ENCODE measurements at regions not wholly inside any gene's neighbourhood (a gene's known extent, or its start where the extent isn't known, plus 50 kb on each side); places are given as distances from the start of the nearest gene placed in this dataset.
"Not testable (repeated sequence)": the region's sequence is repeated elsewhere in the genome, so short reads cannot be mapped to it uniquely, and the experiment has no call there.

DNA sequence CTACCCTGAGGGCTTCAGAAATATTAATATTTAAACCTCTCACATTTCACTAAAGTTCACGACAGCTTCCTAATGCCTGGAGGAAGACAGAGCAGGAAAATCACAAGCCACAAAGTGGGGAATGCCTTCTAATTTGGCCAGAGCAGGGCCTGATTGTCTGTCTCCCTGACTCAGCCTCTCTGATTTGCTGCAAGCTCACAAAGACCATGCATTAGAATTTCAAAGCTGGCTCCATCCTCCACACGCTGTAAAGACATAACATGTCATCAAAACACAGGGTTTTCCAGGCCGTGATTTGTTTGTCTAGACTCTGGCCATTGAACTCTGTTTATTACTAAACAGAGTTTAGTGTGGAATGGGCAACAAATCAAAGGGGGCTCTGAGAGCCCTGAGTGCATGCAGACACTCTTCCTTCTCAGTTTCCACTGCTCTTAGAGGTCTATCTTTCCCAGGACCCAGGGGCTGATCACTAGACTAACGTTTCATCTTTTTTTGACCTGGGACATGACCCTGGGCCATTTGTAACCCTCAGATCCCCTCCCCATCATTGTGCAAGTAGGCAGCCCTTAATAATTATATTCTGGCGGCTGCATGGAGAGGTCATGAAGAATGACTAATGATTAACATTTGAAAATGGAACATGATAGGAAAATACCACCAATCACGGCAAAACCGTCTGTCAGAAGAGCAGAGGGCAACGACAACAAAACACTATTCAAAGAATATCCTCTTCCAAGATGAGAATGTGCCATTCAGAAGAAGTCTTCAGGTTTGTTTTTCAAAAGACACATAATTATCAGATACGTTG is 140.2 kb downstream of the ENC1 start:
- DNase-seq (ENCODE audit: low read depth in 2 of 2, low spot score in 1 of 2), result no peak

DNA sequence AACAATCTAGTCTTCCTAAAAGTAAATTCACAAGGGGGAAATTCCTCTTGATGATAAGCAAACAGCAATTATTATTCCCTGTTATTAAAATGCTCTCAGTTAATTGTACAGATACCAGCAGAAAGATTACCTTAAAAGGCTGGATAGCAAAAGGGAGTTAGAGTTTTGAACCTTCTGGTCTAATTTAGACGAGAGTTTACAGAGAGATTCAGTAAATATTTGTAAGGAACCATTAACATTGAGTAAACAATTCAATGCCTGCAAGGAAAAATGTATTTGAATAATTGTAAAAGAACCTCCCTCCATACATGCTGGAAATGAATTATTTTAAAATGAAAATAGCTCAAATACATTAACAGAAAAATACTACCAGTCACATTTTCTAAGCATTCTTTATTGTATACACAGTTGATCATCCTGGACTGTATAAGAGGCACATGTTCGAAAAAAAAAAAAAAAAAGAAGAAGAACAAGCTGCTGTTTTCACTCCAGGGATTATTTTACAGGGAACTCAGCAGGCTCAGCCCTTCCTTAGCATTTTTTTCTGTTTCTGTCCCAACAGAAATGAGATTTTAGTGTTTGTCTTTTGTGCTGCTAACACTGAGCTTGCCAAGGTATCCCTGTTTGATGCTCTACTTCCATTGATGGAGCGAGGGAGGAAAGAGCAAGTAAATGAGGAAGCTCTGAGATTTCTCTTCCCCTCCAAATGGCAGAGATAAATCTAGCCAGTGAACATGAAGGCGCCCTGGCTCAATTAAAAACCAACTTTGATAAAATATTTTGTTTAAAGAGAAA is 141.1 kb downstream of the ENC1 start:
- DNase-seq (ENCODE audit: low read depth in 2 of 2, low spot score in 1 of 2), result no peak

- no peak for DNase-seq (ENCODE audit: low read depth in 2 of 2, low spot score in 1 of 2)
These were observed 142.8 kb downstream of the ENC1 start for GRCh38 chr5:74497706-74498105.

DNA sequence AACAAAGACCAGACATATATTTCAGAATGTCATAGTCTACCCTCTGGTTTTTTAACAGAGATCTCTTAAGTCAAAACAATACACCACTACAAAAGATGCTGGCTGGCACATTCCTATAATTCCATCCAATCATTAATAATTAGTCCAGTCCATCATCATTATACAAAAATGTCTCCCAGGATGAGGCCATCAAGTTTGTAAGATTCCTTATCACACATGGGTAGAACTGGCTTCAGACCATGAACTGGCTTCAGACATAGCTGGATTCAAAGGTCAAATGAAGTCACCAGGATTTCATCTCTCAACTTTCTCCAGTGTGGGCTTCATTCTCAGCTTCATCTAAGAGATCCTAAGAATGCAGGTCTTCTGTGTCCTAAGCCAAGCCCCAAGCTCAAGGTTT is 147.1 kb downstream of the ENC1 start:
- no peak for DNase-seq (ENCODE audit: low read depth in 2 of 2, low spot score in 1 of 2)

GRCh38 chr5:74492230-74492629 is 148.3 kb downstream of the ENC1 start:
- no peak for DNase-seq (ENCODE audit: low read depth in 2 of 2, low spot score in 1 of 2)

GRCh38 chr5:74491586-74491985 is 148.9 kb downstream of the ENC1 start:
- no peak for DNase-seq (ENCODE audit: low read depth in 2 of 2, low spot score in 1 of 2)

DNA sequence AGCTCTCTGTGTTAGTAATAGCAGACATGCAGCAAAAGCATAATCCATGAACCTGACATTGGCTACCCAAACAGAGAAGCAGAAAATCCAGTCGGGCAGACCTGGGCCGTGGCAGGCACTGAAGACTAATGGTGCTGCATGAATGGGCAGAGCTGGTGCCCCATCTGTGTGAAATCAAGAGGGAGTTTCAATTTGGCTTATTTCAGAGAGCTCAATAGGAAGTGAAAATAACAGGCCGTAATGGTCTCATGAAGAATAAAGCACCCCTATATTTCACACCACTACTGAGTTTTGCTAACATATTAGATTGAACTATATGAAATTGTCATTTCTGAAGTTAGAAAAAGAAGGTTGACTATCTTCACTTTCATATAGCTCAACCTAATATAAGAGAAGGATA is 149.7 kb downstream of the ENC1 start:
- DNase-seq (ENCODE audit: low read depth in 2 of 2, low spot score in 1 of 2), result no peak

GRCh38 chr5:74482990-74483389 is 157.5 kb downstream of the ENC1 start:
- no peak for DNase-seq (ENCODE audit: low read depth in 2 of 2, low spot score in 1 of 2)

GRCh38 chr5:74482523-74482922 is 158.0 kb downstream of the ENC1 start:
- DNase-seq (ENCODE audit: low read depth in 2 of 2, low spot score in 1 of 2), result no peak

DNA sequence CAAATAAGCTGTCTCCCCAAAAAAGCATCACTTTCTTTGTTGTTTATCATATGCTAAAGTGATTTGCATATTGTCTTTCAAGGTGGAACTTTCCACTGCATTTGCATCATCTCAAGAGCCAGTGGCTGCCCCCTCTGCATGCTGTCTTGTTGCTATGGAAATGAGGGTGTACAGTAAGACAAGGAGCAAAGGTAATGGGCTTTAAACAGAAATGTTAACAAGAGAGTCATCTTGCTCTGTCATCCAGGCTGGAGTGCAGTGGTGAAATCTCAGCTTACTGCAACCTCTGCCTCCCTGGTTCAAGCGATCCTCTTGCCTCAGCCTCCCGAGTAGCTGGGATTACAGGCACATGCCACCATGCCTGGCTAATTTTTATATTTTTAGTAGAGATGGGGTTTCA is 159.2 kb downstream of the ENC1 start:
- DNase-seq (ENCODE audit: low read depth in 2 of 2, low spot score in 1 of 2), result not testable (repeated sequence)

GRCh38 chr5:74480201-74480600 is 160.3 kb downstream of the ENC1 start:
- DNase-seq (ENCODE audit: low read depth in 2 of 2, low spot score in 1 of 2), result no peak

- DNase-seq (ENCODE audit: low read depth in 2 of 2, low spot score in 1 of 2), result no peak
These were observed 162.2 kb downstream of the ENC1 start for GRCh38 chr5:74478328-74478727.

DNA sequence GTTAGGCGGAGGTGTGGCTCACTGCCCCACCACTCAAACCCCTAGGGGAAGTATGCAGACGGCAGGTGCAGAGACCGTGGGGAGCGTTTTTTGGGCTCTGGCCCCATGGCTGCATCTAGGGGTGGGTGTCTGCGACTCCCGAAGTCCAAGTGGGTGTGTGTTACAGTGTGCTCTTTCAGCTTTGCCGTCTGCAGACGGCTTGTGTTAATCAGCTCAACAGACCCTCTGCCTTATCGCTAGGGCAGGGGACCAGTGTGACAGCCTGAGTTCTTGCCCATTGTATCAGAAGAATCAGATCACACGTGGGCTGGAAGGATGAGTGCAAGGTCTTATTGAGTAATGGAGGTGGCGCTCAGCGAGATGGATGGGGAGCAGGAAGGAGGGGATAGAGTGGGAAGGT is 162.8 kb downstream of the ENC1 start:
- no peak for DNase-seq (ENCODE audit: low read depth in 2 of 2, low spot score in 1 of 2)

- no peak for DNase-seq (ENCODE audit: low read depth in 2 of 2, low spot score in 1 of 2)
These were observed 163.6 kb downstream of the ENC1 start for GRCh38 chr5:74476819-74477453.

- no peak for DNase-seq (ENCODE audit: low read depth in 2 of 2, low spot score in 1 of 2)
These were observed 164.3 kb downstream of the ENC1 start for GRCh38 chr5:74476046-74476818.

DNA sequence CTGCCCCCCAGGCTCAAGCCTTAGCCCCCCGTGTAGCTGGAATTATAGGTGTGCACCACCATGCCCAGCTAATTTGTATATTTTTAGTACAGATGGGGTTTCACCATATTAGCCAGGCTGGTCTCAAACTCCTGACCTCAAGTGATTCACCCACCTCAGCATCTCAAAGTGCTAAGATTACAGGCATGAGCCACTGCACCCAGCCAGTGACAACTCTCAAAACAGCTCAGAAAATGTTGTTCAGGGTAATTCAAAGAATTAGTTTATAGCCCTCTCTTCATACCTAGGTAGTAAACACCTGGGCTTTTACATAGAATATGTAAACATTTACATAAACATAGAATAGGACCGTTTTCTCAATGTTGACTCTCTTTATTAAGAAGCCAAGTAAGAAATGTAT is 168.7 kb downstream of the ENC1 start:
- DNase-seq (ENCODE audit: low read depth in 2 of 2, low spot score in 1 of 2), result no peak

- DNase-seq (ENCODE audit: low read depth in 2 of 2, low spot score in 1 of 2), result no peak
These were observed 171.1 kb downstream of the ENC1 start for GRCh38 chr5:74469234-74469994.

DNA sequence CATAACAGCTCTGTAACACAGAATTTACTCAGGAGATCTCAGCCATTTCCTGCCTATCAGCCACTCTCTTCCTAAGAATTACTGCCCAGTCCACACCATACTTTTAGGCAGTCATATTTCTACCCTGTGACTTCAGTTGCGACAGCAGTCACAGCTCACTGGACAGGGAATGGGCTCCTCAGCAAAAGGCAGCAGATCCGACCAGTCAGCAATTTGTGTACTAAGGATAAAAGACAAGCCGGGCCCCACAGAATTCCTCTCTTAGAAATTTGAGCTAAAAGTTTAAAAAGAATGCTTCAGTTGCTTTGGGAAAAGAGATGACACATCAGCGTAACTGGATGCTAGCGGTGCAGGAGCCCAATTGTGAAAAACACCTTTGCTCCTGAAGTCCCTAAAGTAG is 172.1 kb downstream of the ENC1 start:
- DNase-seq (ENCODE audit: low read depth in 2 of 2, low spot score in 1 of 2), result no peak

GRCh38 chr5:74465724-74466123 is 174.8 kb downstream of the ENC1 start:
- DNase-seq (ENCODE audit: low read depth in 2 of 2, low spot score in 1 of 2), result no peak

DNA sequence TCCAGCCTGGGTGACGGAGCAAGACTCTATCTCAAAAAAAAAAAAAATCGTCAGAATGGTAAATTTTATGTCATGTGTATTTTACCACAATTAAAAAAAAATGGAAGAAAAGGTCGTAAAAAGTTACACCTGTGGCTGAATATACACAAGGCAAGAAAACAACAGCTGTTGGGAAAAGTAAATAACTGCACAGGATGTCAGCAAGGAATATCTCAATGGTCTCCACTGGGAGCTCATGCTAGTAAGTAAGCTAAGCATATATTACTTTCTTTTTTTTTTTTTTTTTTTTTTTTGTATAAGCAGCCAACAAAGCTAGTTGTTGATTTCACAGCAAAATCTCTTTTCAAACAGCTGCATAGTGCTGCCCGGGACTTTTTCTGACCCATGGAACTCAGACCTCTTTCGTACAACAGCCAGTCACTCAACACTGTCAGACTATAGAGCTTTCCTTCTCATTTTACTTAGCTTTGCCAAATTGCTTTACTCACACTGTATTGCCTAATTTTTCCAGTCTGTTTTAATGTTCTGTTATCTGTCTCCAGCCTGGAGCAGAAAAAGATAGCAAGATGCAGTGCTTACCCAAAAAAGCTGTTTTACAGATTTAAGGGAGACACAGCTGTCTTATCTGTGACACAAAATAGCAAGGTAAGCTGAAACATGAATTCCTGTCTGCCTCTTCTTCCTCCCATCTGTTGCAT is 175.9 kb downstream of the ENC1 start:
- DNase-seq (ENCODE audit: low read depth in 2 of 2, low spot score in 1 of 2), result no peak

All from stimulated activated CD8-positive, alpha-beta memory T cell treated with anti-CD3 and anti-CD28 coated beads, Interleukin-4, amount 100 ng/mL, for 4 hours (primary cell).